ENCODE measurements at regions not wholly inside any gene's neighbourhood (a gene's known extent, or its start where the extent isn't known, plus 50 kb on each side); places are given as distances from the start of the nearest gene placed in this dataset.
"Not testable (repeated sequence)": the region's sequence is repeated elsewhere in the genome, so short reads cannot be mapped to it uniquely, and the experiment has no call there.

GRCh38 chr17:6373599-6373998 lies 61.3 kb downstream of the AIPL1 start:
- peaks cover 0 to 44% (median 7%) of the 10 kb centered on the region in 3 donors for H3K27me3 ChIP-seq
- H3K4me1 ChIP-seq; H3K4me3 ChIP-seq; H3K36me3 ChIP-seq; DNase-seq; intact Hi-C loops (cut with DNase I; ENCODE audit: low total_unique reads); H3K9me3 ChIP-seq; H3K27ac ChIP-seq: not testable (repeated sequence)
- WGBS, 5 donors = 77 to 89% (median 87%) methylated on average over 4 of the region's 4 CpGs

- H3K27me3 ChIP-seq = peaks cover 0 to 44% (median 4%) of the 10 kb centered on the region in 3 donors
- DNase-seq = no peak
- H3K36me3 ChIP-seq = no peaks in the 10 kb centered on the region
- intact Hi-C loops (cut with DNase I; ENCODE audit: low total_unique reads) = no loop called here
- H3K4me3 ChIP-seq = no peak overlapping the region
- no peaks in the 10 kb centered on the region for H3K9me3 ChIP-seq
- no peak overlapping the region for H3K27ac ChIP-seq
- H3K4me1 ChIP-seq = no peaks in the 10 kb centered on the region
- TF ChIP-seq POLR2A (IDR thresholded peaks at IDR 0.05) (no peak), POLR2AphosphoS5 (IDR thresholded peaks at IDR 0.05) (no peak), EP300 (IDR thresholded peaks at IDR 0.05) (no peak)
- TF ChIP-seq, protein P1, sequence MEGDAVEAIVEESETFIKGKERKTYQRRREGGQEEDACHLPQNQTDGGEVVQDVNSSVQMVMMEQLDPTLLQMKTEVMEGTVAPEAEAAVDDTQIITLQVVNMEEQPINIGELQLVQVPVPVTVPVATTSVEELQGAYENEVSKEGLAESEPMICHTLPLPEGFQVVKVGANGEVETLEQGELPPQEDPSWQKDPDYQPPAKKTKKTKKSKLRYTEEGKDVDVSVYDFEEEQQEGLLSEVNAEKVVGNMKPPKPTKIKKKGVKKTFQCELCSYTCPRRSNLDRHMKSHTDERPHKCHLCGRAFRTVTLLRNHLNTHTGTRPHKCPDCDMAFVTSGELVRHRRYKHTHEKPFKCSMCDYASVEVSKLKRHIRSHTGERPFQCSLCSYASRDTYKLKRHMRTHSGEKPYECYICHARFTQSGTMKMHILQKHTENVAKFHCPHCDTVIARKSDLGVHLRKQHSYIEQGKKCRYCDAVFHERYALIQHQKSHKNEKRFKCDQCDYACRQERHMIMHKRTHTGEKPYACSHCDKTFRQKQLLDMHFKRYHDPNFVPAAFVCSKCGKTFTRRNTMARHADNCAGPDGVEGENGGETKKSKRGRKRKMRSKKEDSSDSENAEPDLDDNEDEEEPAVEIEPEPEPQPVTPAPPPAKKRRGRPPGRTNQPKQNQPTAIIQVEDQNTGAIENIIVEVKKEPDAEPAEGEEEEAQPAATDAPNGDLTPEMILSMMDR (IDR thresholded peaks at IDR 0.05) = no peak
- WGBS, 5 donors = 40 to 63% (median 53%) methylated on average over 2 of the region's 2 CpGs
Observed at GRCh38 chr17:6366221-6366666, 68.7 kb downstream of the AIPL1 start.

DNA sequence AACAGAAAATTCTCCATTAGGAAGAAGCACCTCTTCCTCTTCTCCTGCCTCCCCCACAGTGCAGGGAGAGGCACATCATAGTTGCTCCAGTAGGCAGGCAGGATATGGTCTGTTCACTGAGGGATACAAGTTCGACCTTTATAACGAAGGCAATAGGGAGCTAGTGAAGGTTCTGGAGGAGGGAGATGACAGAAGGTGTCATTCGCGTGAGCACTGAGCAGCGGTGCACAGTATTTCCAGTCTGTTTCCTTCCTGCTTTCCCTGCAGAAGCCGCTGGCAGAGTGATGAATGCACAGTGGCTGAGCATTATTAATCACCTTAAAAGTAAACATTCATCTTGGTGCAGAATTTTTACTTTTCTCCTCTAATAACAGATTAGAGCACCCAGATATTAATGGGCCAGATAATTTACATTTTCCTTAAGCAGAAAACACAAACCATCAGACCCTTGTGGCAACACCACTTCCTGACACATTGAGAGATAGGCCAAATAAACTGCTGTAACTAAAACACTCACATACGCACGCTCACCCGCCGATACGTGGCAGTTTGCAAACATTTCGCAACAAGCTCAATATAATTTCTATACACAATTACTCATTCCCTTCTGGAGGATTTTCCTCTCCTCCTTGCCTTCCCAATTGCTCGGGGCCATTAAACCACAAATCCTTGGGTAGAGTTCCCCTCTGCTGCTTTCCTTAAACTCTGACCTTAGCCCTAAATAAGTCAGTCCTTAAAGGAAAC lies 69.5 kb downstream of the AIPL1 start:
- WGBS, 5 donors = 15 to 27% (median 20%) methylated on average over 13 of the region's 13 CpGs

DNA sequence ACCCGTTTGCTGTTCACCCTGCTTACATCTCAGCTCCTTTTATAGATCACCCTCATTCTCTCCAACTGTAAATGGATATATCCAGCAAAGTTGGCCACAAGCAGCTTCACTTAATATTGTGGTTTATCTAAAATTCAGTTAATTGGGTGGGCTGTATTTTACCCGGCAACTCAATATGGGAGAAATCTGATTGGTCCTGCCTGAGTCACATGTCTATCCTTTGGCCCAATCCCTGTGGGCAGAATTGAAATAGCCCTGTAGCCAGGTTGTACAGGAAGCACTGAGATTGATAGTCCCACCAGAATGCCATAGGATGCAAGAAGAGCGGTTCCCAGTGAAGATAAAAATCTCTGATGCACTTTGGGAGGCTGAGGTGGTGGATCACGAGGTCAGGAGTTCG lies 73.2 kb downstream of the AIPL1 start:
- H3K27me3 ChIP-seq = peaks cover 0 to 57% (median 4%) of the 10 kb centered on the region in 3 donors
- H3K36me3 ChIP-seq = no peaks in the 10 kb centered on the region
- no peaks in the 10 kb centered on the region for H3K9me3 ChIP-seq
- intact Hi-C loops (cut with DNase I; ENCODE audit: low total_unique reads) = no loop called here
- no peak overlapping the region for H3K4me3 ChIP-seq
- H3K4me1 ChIP-seq = no peaks in the 10 kb centered on the region
- no peak overlapping the region for H3K27ac ChIP-seq
- 59 to 74% (median 67%) methylated on average over 5 of the region's 5 CpGs for WGBS, 5 donors
- TF ChIP-seq POLR2AphosphoS5 (IDR thresholded peaks at IDR 0.05) = no peak
- TF ChIP-seq POLR2A (IDR thresholded peaks at IDR 0.05) = no peak
- TF ChIP-seq EP300 (IDR thresholded peaks at IDR 0.05) = no peak
- TF ChIP-seq, protein P1 (IDR thresholded peaks at IDR 0.05) = no peak
- no peak for DNase-seq

More for the DNA sequence above, 69.5 kb downstream of the AIPL1 start:
- Histone ChIP-seq H3K27me3 (peaks cover 0 to 46% (median 4%) of the 10 kb centered on the region in 3 donors), H3K4me1 (no peaks in the 10 kb centered on the region), H3K36me3 (no peaks in the 10 kb centered on the region), H3K4me3 (no peak overlapping the region), H3K9me3 (no peaks in the 10 kb centered on the region), H3K27ac (no peak overlapping the region)
- intact Hi-C loops (cut with DNase I; ENCODE audit: low total_unique reads) = no loop called here
- DNase-seq = peak in 1 of 2 donors; percentile 59
- TF ChIP-seq POLR2A (IDR thresholded peaks at IDR 0.05) (no peak), POLR2AphosphoS5 (IDR thresholded peaks at IDR 0.05) (no peak), EP300 (IDR thresholded peaks at IDR 0.05) (no peak)
- TF ChIP-seq, protein P1 (IDR thresholded peaks at IDR 0.05) = no peak

GRCh38 chr17:6358131-6358530 lies 76.8 kb downstream of the AIPL1 start:
- Histone ChIP-seq H3K9me3 (no peaks in the 10 kb centered on the region), H3K4me1 (no peaks in the 10 kb centered on the region), H3K27ac (no peak overlapping the region), H3K36me3 (no peaks in the 10 kb centered on the region), H3K4me3 (no peak overlapping the region), H3K27me3 (peaks cover 0 to 36% (median 0%) of the 10 kb centered on the region in 3 donors)
- DNase-seq = no peak
- TF ChIP-seq, protein P1 (IDR thresholded peaks at IDR 0.05) = no peak
- TF ChIP-seq POLR2AphosphoS5 (IDR thresholded peaks at IDR 0.05) = no peak
- TF ChIP-seq EP300 (IDR thresholded peaks at IDR 0.05) = no peak
- TF ChIP-seq POLR2A (IDR thresholded peaks at IDR 0.05) = no peak
- 72 to 89% (median 78%) methylated on average over 2 to 3 of the region's 3 CpGs for WGBS, 5 donors
- intact Hi-C loops (cut with DNase I; ENCODE audit: low total_unique reads) = no loop called here

Measured in stomach (tissue), 8 donors.